Stimulated activated CD8-positive, alpha-beta memory T cell treated with anti-CD3 and anti-CD28 coated beads, Interleukin-4, amount 100 ng/mL, for 24 hours (primary cell): ENCODE measurements at regions not wholly inside any gene's neighbourhood (a gene's known extent, or its start where the extent isn't known, plus 50 kb on each side); places are given as distances from the start of the nearest gene placed in this dataset.

ENCODE experiments used
- DNase-seq: peaks from one replicate; pipeline ENCODE4 v3.0.0-alpha.2; 2020; ENCODE audit warnings: low read depth

DNA sequence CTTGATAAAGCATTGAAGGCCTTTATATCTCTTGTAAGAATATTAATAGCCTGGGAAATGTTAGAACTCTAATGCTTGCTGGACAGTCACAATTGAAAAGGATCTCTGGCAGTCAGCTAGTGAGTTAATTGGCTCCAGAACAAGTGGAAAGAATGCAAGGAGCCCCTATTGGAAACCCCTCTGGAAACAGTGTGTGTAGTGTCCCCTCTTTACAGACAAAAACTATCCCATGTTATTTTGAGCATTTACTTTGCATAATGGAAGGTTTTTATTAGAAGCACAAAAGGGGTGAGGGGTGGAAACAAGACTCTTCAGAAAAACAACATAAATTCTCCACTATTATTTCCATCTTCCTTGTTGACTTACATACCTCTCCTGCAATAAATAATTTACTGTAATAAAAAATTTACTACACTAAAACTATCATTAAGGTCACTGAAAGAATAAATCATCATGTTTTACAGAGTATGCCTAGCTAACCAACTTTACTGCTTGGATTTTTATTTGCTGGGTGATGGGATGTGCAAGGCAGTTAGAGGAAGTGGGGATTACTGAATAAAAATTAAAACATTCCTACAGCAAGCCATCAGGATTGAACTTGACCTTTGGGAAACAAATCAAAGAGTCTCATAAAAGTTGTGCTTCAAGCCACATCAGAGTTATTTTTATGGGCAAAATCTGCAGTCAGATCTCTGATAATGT lies 610.4 kb downstream of the TBC1D4 start:
- DNase-seq: no peak

DNA sequence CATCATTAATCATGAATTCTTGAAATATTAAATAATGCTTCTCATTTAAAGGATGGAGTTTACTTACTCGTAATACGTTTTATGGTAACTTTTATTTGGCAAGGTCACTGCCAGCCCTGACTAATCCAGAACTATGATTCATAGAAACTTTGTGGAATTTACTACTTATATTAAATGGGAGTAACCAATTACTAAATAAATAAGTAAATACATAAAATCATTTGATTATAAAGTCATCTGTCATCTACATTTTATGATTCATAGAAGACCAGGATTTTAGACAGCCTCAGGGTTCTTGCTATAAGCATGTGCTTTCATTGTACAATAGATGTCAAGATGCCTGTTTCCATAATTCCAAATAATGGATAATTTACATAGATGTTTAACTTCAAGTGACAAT lies 611.1 kb downstream of the TBC1D4 start:
- DNase-seq: no peak

DNA sequence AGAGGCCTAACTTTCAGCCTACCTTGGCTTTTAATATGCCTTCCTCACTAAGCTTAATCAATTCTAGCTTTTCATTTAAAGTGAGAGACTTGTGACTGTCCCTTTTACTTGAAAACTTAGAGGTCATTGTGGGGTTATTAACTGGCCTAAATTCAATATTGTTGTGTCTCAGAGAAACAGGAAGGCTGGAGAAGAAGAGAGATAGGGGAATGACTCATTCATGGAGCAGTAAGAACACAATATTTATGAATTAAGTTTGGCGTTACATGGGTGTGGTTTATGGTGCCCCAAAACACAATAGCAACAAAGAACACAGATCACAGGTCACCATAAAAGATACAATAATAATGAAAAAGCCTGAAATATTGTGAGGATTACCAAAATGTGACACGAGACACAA lies 612.1 kb downstream of the TBC1D4 start:
- no peak for DNase-seq

DNA sequence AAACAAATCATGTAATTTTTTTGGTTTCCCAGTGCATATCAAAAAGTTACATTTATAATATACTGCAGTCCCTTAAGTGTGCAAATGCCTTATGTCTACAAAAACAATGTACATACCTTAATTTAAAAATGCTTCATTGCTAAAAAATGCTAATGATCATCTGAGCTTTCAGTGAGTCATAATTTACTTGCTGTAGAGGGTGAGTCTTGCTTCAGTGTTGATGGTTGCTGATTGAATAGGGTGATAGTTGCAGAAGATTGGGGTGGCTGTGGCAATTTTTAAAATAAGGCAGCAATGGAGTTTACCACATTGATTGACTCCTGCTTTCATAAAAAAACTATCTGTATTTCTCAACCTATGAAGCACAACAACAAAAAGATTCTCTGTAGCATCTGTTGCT lies 613.9 kb downstream of the TBC1D4 start:
- no peak for DNase-seq

- no peak for DNase-seq
Observed at GRCh38 chr13:74867460-74867859, 614.5 kb downstream of the TBC1D4 start.

GRCh38 chr13:74866101-74866500 lies 615.9 kb downstream of the TBC1D4 start:
- DNase-seq: no peak

DNA sequence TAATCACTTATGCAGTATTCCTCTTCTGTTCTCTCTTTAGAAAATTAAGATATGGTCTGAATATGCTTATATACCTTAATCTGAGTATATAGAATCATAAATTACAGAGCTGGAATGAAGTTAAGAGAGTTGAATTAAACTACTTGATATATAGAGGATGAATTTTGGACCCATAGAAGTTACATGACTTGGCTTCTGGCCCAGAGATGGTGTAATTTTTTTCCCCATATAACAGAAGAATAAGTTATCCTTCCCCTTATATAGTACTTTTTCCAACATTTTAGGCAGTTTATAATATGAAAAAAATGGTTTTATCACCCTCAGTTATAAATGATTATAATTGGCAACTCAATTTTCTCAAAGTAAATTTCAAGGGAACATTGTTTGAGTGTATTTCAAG lies 616.3 kb downstream of the TBC1D4 start:
- DNase-seq: no peak

GRCh38 chr13:74860789-74861188 lies 621.2 kb downstream of the TBC1D4 start:
- DNase-seq: no peak

- no peak for DNase-seq
Observed at GRCh38 chr13:74850893-74851292, 631.1 kb downstream of the TBC1D4 start.

- DNase-seq: no peak
Observed at GRCh38 chr13:74847966-74848365, 634.0 kb downstream of the TBC1D4 start.

- no peak for DNase-seq
Observed at GRCh38 chr13:74845806-74846205, 636.2 kb downstream of the TBC1D4 start.

GRCh38 chr13:74841651-74842050 lies 640.3 kb downstream of the TBC1D4 start:
- no peak for DNase-seq

DNA sequence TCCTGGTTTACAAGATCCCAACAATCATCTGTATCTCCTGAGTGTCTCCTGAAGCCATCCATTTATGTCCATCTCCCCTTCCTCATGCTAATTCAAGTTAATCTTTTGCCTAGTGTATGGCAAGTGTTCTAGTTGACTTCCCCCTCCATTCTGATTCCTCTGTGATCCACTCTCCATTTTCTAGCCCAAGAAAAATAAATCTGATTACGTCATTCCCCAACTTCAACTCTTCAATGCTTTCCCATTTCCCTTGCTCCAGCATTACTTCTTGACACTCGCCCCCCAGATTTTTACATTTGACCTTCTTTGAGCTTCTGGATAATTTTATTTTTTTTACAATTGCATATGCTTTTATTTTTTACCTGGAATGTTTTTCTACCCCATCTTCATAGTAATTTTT lies 640.8 kb downstream of the TBC1D4 start:
- no peak for DNase-seq

GRCh38 chr13:74839656-74840055 lies 642.3 kb downstream of the TBC1D4 start:
- DNase-seq: no peak

GRCh38 chr13:74838096-74838495 lies 643.9 kb downstream of the TBC1D4 start:
- no peak for DNase-seq

DNA sequence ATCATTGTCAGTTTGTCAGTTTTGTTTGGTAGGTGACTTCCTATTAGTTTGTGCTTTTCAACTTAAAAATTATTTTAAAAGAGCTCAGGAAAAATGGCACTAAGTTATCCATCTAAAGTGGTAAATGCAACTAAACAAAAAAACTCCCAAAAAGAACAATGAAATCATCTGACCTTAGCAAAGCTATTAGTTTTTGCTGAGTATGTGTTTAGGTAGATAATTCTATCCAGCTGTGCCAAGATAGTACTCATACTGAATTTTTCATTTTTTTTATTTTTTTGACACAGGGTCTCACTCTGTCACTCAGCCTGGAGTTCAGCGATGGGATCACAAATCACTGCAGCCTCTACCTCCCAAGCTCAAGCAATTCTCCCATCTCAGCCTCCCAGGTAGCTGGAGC lies 645.3 kb downstream of the TBC1D4 start:
- no peak for DNase-seq

DNA sequence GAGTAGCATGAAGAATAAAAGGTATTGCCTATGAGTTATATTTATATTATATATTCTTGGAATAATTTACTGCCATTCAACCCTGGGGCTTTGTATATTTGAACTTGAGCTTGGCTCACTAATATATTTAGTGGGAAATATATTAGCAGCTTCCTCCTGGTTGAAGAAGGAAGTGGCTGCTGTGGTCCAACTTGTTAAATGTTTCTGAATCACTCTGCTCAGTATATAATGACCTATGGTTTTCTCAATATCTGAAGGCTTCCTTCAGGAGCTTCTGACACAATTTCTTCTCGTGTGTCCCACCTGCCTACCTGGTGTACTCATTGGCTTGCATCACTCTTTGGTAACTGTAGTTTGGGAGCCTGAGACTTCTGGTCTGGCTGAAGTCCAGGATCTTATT lies 646.4 kb downstream of the TBC1D4 start:
- DNase-seq: no peak

DNA sequence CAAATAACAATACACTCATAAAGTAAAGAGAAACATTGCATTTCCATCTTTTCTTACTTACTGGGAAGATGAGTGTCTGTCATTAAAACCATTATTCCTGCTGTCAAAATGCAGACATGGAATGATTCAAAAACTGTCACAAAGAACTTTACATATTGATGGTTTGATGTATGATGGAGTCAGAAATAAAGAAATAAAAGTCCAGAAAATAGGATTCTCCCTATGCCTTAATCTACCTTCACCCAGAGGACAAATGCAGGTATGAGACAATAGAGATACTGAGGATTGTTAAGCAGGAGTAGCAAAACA lies 656.1 kb downstream of the TBC1D4 start:
- DNase-seq: no peak

DNA sequence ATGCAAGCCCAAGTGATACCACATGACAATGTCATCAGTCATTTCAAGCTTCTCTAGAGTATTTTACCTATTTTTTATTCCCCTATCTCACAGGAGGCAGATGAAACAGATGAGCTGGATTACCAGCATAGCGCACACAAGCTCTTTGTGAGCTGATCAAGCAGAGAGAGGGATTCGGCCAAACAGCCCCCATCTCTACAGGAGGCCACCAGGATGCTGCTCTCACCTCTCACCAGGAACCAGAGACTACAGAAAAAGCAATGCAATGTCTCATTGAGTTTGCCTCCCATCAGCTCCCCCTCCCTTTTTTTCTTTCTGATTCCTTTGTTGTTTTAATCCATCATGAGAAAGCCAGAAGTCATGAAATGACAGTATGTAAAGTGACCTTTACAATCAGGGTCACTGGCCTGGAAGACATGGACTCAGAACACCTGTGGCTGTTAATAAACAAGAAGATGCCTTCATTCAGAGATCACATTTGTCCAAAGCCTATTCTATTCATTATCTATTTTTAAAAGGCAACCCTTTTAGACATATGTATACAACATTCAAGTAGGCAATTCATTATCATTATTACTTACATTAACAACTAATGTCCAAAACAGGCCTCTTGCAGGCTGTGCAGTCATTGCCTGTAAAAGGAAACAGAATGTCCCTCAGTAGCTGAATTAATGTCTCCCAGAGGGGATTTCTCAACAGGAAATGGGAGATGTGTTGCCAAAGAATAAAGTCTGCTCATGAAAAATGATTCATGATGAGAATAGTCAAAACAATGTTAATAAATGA lies 656.6 kb downstream of the TBC1D4 start:
- no peak for DNase-seq

- no peak for DNase-seq
Observed at GRCh38 chr13:74820809-74821208, 661.2 kb downstream of the TBC1D4 start.

DNA sequence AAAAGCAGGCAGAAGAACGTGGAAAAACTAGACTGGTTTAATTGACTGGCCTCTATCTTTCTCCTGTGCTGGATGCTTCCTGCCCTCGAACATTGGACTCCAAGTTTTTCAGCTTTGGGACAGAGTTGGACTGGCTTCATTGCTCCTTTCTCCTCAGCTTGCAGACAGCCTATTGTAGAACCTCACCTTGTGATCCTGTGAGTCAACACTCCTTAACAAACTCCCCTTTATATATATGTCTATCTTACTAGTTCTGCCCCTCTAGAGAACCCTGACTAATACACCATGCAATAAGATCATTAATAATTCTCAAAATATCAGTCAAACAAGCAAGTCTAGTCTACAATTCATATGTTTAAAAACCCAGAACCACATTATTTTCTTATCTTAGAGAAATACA lies 662.4 kb downstream of the TBC1D4 start:
- no peak for DNase-seq

DNA sequence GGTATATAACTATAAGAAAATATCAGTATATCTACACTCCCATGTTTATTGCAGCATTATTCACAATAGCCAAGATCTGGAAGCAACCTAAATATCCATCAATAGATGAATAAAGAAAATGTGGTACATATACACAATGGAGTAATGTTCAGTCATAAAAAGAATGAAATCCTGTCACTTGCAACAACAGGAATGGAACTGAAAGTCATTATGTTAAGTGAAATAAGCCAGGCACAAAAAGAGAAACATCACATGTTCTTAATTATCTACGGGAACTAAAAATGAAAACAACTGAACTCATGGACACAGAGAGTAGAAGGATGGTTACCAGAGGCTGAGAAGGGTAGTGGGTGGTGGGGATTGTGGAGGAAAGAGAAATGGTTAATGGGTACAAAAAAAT lies 665.2 kb downstream of the TBC1D4 start:
- no peak for DNase-seq

DNA sequence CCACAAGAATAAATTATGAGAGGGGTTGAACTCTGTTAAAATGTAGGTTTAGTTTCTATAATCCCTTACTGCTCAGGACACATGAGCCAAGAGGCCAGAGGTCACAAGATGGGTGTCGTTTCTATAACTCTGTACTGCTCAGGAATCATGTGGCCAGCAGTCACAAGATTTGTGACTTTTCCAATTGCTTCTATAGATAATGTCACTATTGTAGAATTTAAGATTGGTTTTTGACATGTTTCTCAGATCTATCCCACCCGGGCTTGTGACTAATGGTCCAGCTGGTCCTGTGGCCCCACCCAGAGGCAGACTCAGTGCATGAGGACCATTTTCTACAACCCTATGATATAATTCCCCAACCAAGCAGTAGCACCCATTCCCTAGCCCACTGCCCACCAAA lies 662.0 kb upstream of the KLF12 start:
- DNase-seq: no peak

DNA sequence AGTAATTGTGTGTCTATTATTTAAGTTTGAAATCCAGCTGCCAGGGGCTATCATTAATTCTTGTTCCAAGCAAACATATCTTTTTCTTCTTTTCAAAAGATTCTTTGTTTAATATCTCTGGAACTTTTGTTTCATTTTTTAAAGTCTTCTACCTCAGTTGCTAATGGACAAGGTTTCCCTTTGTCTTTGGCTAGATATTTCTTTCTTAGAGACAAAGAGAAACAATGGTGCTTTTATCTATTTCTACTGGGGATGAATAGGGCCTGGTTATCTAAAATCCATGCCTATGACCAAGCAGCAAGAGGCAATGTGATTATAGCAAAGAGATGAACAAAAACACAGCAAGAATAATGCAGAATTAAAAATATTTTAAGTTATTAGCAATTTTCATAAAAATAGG lies 661.3 kb upstream of the KLF12 start:
- no peak for DNase-seq
